GM18505 (cell line): ENCODE measurements at regions not wholly inside any gene's neighbourhood (a gene's known extent, or its start where the extent isn't known, plus 50 kb on each side); places are given as distances from the start of the nearest gene placed in this dataset.

Experiments
- ATAC-seq: cut with Tn5 transposase; IDR thresholded peaks from one replicate; pipeline ENCODE4 v1.9.1; 2021; ENCODE audit not compliant: unreplicated experiment
- POLR2A ChIP-seq: IDR thresholded peaks from 4 replicates; pipeline ENCODE4 v1.6.1; 2011; ENCODE audit warnings: borderline replicate concordance; ENCODE audit not compliant: insufficient read depth, insufficient read length; ENCODE audit errors: extremely low read depth

DNA sequence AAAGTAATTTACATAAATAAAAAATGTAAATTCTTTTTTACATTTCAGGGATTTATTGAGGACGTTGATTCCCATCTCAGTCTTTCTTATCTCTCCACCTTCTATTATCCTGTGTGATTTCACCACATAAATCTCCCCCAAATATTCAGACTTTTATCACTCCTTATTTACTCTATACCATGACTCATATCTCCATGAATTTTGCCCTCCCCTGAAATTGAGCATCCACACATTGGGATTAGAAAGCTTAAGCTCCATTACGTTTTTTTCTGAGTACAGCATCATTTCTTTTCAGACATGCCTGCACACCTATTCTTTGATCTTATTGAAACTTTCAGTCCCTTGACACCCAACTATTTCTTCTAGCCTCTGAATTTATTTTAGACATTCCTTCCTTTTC, 111.2 kb downstream of the IFI44 start:
- no peak for TF ChIP-seq POLR2A
- no peak for ATAC-seq

DNA sequence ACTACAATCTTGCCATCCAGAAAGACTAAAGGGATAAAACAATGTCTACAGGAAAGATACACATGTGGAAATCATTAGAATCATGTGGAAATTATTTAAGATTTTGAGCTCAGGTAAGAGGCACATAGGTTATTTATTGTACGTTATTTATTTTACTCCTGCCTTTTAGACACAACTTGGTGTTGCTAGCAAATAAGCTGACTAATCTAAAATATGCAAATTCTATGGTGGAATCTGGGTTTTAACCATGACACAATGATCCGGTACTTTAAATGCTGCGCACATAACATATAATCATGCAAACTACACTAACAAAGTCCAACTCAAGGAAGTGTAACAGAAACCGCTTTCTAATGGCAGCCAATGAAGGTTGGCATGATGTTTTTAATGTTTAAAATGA, 112.5 kb downstream of the IFI44 start:
- no peak for ATAC-seq
- no peak for TF ChIP-seq POLR2A

DNA sequence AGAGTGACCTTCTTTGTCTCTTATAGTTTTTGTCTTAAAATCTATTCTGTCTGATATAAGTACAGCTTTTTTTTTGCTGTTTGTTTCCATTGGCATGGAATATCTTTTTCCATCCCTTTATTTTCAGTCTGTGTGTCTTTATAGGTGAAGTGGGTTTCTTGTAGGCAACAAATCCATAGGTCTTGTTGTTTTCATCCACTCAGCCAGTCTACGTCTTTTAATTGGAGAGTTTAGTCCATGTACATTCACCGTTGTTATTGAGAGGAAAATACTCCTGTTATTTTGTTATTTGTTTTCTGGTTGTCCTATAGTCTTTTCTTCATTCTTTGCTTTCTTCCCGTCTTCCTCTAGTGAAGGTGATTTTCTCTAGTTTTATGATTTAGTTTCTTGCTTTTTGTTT, 115.9 kb downstream of the IFI44 start:
- no peak for ATAC-seq

DNA sequence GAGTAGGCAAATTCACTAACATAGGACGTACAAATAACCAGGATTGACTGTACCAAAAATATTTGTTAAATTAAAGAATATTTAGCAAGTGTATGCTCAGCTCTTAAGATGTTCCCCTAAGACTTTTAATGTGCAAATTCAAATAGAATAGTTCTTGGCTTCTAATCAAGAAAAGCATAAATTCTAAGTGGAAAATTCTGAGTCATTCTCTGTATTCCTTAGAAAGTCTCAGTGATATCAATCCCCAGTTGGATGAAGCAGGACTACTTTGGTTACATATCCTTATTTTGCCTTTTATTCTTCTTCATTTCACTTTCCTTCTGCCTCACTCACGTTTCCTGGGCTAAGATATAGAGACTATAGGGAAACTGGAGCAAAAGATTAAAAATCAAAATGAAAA, 130.2 kb downstream of the IFI44 start:
- no peak for TF ChIP-seq POLR2A
- no peak for ATAC-seq

More for the DNA sequence above, 115.9 kb downstream of the IFI44 start:
- no peak for TF ChIP-seq POLR2A

DNA sequence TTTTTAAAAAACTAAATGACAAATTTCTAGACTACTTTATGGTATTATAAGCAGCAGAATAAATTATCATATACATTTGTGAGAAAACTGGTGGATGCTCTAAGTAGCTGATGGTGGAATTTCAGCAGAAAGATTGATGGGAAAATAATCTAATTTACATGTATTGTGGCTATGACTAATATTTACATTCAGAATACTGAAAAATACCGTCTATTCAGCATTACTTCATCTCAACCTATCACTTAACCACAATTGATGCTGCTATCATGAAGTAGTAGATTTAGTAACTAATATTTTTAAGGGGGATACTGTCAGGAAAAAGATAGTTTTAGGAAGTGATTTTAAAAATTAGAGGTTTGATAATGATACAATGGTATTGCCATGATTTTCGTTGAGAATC, 137.9 kb downstream of the IFI44 start:
- ATAC-seq, result no peak
- no peak for TF ChIP-seq POLR2A

DNA sequence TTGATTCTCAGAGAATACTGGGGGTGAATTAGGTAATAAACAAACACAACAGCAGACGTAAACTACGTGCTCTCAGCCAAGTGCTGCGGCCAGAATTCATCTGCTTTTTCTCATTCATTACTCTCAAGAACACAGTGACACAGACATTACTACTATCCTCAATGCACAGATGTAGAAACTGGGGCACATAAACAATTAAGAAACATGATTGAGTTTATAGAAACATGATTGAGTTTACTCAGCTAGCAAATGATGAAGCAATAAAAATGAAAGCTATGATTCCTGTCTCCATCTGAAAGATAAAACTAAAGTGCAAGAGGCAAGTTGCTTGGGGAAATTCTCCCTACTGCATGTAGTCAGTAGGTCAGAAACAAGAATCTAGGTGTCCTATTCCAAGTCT, 140.5 kb downstream of the IFI44 start:
- no peak for ATAC-seq
- no peak for TF ChIP-seq POLR2A

DNA sequence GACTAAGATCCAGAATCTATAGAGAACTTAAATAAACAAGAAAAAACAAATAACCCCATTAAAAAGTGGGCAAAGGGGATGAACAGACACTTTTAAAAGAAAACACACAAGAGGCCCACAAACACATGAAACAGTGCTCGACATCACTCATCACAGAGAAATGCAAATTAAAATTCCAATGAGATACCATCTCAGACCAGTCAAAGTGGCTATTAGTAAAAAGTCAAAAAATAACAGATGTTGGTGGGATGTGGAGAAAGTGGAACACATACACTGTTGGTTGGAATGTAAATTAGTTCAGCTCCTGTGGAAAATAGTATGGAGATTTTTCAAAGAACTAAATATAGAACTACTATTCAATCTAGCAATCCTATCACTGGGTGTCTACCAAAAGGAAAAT, 143.1 kb downstream of the IFI44 start:
- no peak for ATAC-seq
- TF ChIP-seq POLR2A, result no peak

DNA sequence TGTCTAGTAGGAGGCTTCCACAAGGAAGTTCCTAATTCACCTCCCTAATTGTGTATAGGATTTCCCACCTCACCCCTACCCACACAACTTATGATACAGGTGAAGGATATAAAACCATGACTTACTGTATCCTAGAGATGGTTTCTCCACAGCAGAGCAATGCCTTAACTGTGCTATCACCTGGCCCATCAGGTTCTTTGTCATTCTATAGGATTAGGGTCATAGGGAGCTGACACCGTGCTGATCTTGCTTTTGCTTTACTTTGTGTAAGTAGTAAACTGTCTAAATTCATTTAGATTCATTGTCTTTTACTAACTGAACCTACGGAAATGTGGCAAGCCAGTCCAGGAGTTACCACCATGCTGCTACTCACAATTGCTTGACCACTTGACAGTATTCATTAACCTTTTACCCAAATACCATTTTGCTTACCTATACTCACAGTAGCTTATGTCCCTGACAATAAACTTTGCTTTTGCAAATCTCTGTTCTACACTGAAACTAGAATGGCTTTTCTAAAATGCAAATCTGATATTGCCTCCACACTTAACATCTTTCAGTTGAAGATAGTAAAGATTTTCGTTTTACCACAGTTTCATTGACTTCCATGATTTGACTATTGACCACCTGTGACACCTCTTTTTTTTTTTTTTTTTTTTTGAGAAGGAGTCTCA, 147.6 kb downstream of the IFI44 start:
- no peak for TF ChIP-seq POLR2A
- no peak for ATAC-seq

DNA sequence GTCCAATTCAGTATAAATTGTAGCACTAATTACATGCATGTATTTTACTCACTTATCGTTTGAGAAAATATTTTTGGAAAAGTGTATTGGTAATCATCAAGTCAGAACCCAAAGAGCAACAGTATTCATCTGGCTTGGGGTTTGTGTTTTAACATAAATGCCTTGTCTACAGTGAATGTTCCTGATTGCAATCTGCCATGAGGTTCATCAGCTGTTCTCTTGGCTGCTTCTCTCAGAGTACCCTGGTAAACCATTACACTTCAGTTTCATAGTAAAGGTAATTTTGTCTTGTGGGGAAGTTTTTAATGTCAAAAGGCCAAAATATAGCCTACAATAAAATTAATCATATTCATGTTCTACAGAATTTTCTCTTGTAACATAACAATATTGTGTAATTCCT, 150.3 kb downstream of the IFI44 start:
- ATAC-seq, result no peak
- TF ChIP-seq POLR2A, result no peak

DNA sequence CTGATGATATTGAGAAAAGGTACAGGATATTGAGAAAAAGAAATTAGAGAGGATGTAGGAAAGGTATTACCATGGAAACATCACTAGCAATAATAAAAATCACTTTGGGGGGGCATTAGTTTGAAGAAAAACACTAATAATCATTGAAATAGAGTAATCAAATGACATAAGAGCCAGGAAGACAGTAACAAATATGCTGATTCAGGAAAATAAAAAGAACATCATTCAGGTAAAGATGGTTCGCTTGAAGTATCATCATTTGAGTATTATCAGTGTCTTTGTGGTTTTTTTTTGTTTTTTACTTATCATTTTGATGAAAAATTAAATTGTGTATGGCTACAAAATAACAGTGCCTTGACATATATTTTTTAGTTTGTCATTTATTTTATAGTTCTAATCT, 164.5 kb downstream of the IFI44 start:
- TF ChIP-seq POLR2A, result no peak

DNA sequence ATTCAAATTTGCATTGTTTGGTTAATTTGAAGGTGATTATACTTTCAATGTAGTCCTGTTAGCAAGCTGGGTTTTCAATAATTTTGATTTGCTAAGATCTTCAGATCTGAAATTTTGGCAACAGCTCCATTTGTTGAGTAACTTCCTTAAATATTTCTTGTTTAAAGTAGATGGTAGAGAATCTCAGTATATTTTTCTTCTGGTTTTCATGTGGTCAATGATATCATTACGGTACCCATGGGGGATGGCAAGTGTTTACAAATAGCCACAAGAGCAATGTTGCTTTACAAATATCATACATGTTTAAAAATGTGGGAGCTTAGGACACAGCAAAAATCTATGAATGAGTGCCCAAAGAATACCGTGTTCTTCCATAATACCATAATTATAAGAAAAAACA, 175.9 kb downstream of the IFI44 start:
- TF ChIP-seq POLR2A, result no peak
- no peak for ATAC-seq

More for the DNA sequence above, 164.5 kb downstream of the IFI44 start:
- no peak for ATAC-seq

DNA sequence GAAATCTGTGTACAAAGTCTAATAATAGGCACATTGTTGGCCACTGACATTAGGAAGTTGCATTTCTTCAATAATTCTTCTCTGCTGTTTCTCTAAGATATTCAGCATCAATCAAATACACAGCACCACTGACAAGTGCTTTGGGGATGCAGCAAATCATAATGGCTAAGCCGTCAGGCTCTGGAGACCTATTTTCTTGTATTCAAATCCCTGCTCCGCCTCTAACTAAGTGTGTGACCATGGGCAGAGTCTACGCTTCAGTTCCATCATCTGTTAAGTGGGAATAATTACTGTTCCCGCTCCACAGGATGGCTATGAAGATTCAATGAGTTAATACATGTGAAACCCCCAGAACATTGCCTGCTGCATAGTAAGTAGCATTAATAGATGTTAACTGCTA, 176.9 kb downstream of the ADGRL4 start:
- ATAC-seq, result no peak

DNA sequence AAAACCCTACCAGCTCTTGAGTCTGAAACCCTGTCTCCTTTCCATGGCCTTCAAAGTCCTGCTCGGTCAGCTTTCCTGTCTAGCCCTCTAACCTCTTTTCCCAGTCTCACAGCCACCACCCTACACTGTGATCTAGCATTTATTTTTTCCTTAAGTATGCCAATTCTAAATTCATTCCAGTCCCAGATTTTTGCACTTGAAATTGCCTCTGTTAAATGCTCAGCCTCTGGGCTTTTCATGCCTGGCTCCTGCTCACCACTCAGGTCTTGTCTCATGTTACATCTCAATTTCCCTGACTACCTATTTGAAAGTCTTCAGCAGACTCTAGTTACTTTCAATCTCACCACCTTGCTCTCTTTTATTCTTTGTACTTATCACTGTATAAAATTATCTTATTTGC, 176.2 kb downstream of the ADGRL4 start:
- TF ChIP-seq POLR2A, result no peak
- ATAC-seq, result no peak

More for the DNA sequence above, 176.9 kb downstream of the ADGRL4 start:
- no peak for TF ChIP-seq POLR2A

DNA sequence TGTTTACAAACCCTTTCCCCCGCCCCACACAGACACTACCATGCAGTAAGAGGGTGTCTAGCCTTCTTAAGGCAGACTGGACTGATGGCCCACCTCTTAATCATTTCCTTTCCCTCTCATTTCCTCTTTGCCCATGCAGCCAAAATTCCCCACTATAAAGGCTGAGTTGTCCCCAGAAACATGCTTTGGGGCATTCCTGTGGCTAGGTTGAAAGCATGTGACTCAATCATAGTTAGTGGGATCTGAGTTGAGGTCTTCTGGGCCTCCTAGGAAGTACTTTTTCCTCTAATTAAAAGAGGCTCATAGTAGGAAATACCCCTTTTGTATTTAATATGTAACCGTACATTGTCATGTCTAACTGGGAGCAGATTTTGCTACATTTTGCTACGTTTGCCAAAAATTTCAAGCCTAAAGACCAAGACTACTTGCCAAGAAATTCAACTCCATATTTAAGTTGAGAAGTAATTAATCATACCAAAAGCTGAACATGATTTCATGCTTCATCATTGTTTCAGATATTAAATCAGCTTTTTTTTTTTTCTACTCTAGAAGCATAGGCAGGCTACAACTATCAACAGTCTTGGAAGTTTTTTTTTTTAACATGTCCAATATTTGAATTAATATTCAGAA, 174.7 kb downstream of the ADGRL4 start:
- ATAC-seq, result no peak
- TF ChIP-seq POLR2A, result no peak
